ENCODE measurements at regions not wholly inside any gene's neighbourhood (a gene's known extent, or its start where the extent isn't known, plus 50 kb on each side); places are given as distances from the start of the nearest gene placed in this dataset.

- Histone ChIP-seq H3K9ac (ENCODE audit: low read length) (no peak overlapping the region), H4K20me1 (ENCODE audit: low read depth, low read length) (no peaks in the 10 kb centered on the region), H3K9me3 (ENCODE audit: insufficient read depth, low read length) (no peaks in the 10 kb centered on the region), H2AFZ (ENCODE audit: low read depth, low read length, severe bottlenecking) (no peak overlapping the region), H3K9me2 (replicated peaks; ENCODE audit: insufficient read depth, low read length) (no peaks in the 10 kb centered on the region), H3K79me2 (ENCODE audit: insufficient read depth, low read length) (no peaks in the 10 kb centered on the region), H3K4me3 (ENCODE audit: insufficient read depth, low read length, poor library complexity, severe bottlenecking) (no peak overlapping the region), H3K27ac (ENCODE audit: low read depth, low read length) (no peak overlapping the region), H3F3A (ENCODE audit: insufficient read depth) (no peaks in the 10 kb centered on the region), H3K36me3 (ENCODE audit: low read length) (no peaks in the 10 kb centered on the region), H3K4me2 (ENCODE audit: low read depth, low read length, poor library complexity, severe bottlenecking) (no peak overlapping the region), H3K27me3 (ENCODE audit: low read length) (no peaks in the 10 kb centered on the region)
- TF ChIP-seq CTCF (IDR thresholded peaks at IDR 0.05; ENCODE audit: insufficient read depth, low read length, poor library complexity, severe bottlenecking): no peak
- no peak for TF ChIP-seq EZH2phosphoT487 (conservative IDR thresholded peaks at IDR 0.05; ENCODE audit: low read length)
Measured at GRCh38 chr6:78347191-78347916, 520.0 kb upstream of the IRAK1BP1 start.

- no peaks in the 10 kb centered on the region for H3K9me2 ChIP-seq (replicated peaks; ENCODE audit: insufficient read depth, low read length)
- H3K79me2 ChIP-seq (ENCODE audit: insufficient read depth, low read length): no peaks in the 10 kb centered on the region
- no peaks in the 10 kb centered on the region for H4K20me1 ChIP-seq (ENCODE audit: low read depth, low read length)
- TF ChIP-seq CTCF (IDR thresholded peaks at IDR 0.05; ENCODE audit: insufficient read depth, low read length, poor library complexity, severe bottlenecking): no peak
- no peak for TF ChIP-seq EZH2phosphoT487 (conservative IDR thresholded peaks at IDR 0.05; ENCODE audit: low read length)
- H3K9me3 ChIP-seq (ENCODE audit: insufficient read depth, low read length): no peaks in the 10 kb centered on the region
- H3K36me3 ChIP-seq (ENCODE audit: low read length): no peaks in the 10 kb centered on the region
- no peak overlapping the region for H3K4me3 ChIP-seq (ENCODE audit: insufficient read depth, low read length, poor library complexity, severe bottlenecking)
- H3F3A ChIP-seq (ENCODE audit: insufficient read depth): no peaks in the 10 kb centered on the region
- H3K27ac ChIP-seq (ENCODE audit: low read depth, low read length): no peak overlapping the region
- no peak overlapping the region for H3K9ac ChIP-seq (ENCODE audit: low read length)
- no peak overlapping the region for H3K4me2 ChIP-seq (ENCODE audit: low read depth, low read length, poor library complexity, severe bottlenecking)
- H2AFZ ChIP-seq (ENCODE audit: low read depth, low read length, severe bottlenecking): no peak overlapping the region
- H3K27me3 ChIP-seq (ENCODE audit: low read length): no peaks in the 10 kb centered on the region
Measured at GRCh38 chr6:78353040-78353439, 514.3 kb upstream of the IRAK1BP1 start.

GRCh38 chr6:78363688-78364087, 503.7 kb upstream of the IRAK1BP1 start:
- H3K9ac ChIP-seq (ENCODE audit: low read length): no peak overlapping the region
- no peak overlapping the region for H3K4me3 ChIP-seq (ENCODE audit: insufficient read depth, low read length, poor library complexity, severe bottlenecking)
- H2AFZ ChIP-seq (ENCODE audit: low read depth, low read length, severe bottlenecking): no peak overlapping the region
- no peaks in the 10 kb centered on the region for H3K36me3 ChIP-seq (ENCODE audit: low read length)
- no peak overlapping the region for H3K4me2 ChIP-seq (ENCODE audit: low read depth, low read length, poor library complexity, severe bottlenecking)
- no peaks in the 10 kb centered on the region for H3K9me3 ChIP-seq (ENCODE audit: insufficient read depth, low read length)
- no peaks in the 10 kb centered on the region for H4K20me1 ChIP-seq (ENCODE audit: low read depth, low read length)
- no peaks in the 10 kb centered on the region for H3K27me3 ChIP-seq (ENCODE audit: low read length)
- no peak for TF ChIP-seq CTCF (IDR thresholded peaks at IDR 0.05; ENCODE audit: insufficient read depth, low read length, poor library complexity, severe bottlenecking)
- TF ChIP-seq EZH2phosphoT487 (conservative IDR thresholded peaks at IDR 0.05; ENCODE audit: low read length): no peak
- H3F3A ChIP-seq (ENCODE audit: insufficient read depth): no peaks in the 10 kb centered on the region
- H3K27ac ChIP-seq (ENCODE audit: low read depth, low read length): no peak overlapping the region
- H3K79me2 ChIP-seq (ENCODE audit: insufficient read depth, low read length): no peaks in the 10 kb centered on the region
- H3K9me2 ChIP-seq (replicated peaks; ENCODE audit: insufficient read depth, low read length): no peaks in the 10 kb centered on the region; the same call in 1 of the 2 replicates

Measured in SU-DHL-6 (cell line).